ENCODE measurements at regions not wholly inside any gene's neighbourhood (a gene's known extent, or its start where the extent isn't known, plus 50 kb on each side); places are given as distances from the start of the nearest gene placed in this dataset.

DNA sequence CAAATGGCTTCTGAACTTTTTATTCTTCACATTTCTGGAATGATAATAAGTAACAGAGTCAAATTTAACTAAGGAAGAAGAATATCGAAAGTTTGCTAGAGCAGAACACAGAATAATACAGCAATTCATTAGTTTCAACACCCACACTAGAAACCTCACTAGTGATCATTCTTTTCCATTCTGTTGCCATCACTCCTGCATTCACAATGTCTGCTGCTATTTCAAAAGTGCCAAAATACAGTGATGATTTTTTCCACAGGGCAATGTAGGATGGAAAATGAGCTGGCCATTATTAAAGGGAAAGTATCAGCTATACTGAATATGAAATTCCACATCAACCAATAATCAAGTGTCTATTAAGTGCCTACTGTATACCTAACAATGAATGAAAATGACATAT is 186.7 kb downstream of the USP46 start:
- Histone ChIP-seq H3K4me3 (ENCODE audit: low read depth in 1 of 2, low read length in 2 of 2) (no peak overlapping the region), H3K9me3 (ENCODE audit: insufficient read depth, low read length, severe bottlenecking) (no peaks in the 10 kb centered on the region), H3K9ac (ENCODE audit: low read depth, low read length) (no peak overlapping the region), H3K27ac (ENCODE audit: low read length) (no peak overlapping the region), H2AFZ (ENCODE audit: low read depth, low read length) (no peak overlapping the region), H3K4me1 (ENCODE audit: insufficient read depth, low read length) (no peaks in the 10 kb centered on the region), H4K20me1 (ENCODE audit: insufficient read depth, low read length) (no peaks in the 10 kb centered on the region), H3K79me2 (ENCODE audit: insufficient read depth, low read length) (no peaks in the 10 kb centered on the region), H3K27me3 (ENCODE audit: insufficient read depth, low read length, poor library complexity) (no peaks in the 10 kb centered on the region), H3K36me3 (ENCODE audit: insufficient read depth, low read length) (no peaks in the 10 kb centered on the region), H3K4me2 (ENCODE audit: insufficient read depth, low read length) (no peak overlapping the region)
- DNase-seq (no peak), ATAC-seq (ENCODE audit: insufficient read depth, low read depth) (no peak)
- TF ChIP-seq, protein P1, sequence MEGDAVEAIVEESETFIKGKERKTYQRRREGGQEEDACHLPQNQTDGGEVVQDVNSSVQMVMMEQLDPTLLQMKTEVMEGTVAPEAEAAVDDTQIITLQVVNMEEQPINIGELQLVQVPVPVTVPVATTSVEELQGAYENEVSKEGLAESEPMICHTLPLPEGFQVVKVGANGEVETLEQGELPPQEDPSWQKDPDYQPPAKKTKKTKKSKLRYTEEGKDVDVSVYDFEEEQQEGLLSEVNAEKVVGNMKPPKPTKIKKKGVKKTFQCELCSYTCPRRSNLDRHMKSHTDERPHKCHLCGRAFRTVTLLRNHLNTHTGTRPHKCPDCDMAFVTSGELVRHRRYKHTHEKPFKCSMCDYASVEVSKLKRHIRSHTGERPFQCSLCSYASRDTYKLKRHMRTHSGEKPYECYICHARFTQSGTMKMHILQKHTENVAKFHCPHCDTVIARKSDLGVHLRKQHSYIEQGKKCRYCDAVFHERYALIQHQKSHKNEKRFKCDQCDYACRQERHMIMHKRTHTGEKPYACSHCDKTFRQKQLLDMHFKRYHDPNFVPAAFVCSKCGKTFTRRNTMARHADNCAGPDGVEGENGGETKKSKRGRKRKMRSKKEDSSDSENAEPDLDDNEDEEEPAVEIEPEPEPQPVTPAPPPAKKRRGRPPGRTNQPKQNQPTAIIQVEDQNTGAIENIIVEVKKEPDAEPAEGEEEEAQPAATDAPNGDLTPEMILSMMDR (IDR thresholded peaks at IDR 0.05; ENCODE audit: borderline replicate concordance, extremely low read depth, low read length, poor library complexity, severe bottlenecking) = no peak
- TF ChIP-seq EZH2 (IDR thresholded peaks at IDR 0.05; ENCODE audit: borderline replicate concordance, low read depth, low read length, severe bottlenecking) = no peak

DNA sequence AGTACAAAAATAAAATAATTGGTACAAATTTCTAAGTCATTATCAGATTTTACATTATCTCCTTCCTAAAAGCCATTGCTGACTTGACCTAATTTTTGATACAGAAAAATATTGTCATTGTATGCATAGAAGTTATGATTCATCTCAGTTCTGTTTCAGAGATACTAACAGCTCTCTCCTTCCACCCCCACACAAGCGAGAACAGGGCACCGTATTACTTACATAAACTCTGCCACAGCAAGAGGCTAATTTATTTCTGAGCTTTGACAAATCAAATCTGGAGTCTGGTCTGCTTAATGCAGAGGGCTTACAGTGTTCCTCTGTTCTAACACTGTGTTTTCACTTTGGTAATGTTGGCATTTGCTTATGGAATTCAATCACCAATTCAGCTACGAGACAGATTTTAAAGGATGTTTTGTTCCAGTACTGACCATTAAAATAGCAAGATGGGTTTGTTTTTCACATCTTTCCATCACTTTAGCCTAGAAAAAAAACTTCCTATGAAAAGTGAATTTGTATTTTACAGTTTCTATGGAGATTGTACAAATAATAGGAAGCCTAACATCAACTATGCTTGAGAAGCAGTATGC is 181.8 kb downstream of the USP46 start:
- no peak for DNase-seq

DNA sequence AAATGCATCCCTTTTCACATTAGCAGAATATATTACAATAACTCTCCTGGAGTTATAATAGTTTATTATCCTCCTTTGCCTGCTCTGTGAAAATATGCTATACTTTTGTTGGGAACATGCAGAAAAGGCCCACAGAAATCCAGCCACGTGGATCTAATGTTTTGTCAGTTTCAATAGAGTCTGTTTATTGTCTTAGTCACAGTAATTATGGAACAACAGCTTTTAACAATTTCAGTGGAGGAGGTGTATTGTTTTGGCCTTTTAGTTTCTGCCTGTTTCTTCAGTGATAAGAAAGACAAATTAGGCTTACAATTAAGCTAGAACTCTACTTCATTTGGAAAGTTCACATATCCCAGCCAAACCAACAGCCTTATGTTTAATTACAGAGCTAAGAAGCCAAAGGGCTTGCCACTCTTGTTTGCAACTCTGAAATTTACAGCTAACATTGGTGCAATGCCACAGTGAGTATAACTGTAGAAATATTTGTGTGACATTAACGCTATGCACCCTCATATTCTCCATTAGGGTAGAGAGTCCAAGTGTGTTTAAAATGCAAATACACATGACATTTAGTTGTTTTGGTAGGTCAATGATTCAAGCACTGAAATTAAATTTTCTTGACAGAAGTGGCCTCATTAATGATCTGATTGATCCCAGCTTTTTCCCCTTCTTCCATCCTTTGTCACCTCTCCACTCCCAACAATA is 175.8 kb downstream of the USP46 start:
- no peak for TF ChIP-seq EZH2 (IDR thresholded peaks at IDR 0.05; ENCODE audit: borderline replicate concordance, low read depth, low read length, severe bottlenecking)
- TF ChIP-seq, protein P1 (IDR thresholded peaks at IDR 0.05; ENCODE audit: borderline replicate concordance, extremely low read depth, low read length, poor library complexity, severe bottlenecking) = no peak
- Histone ChIP-seq H3K27ac (ENCODE audit: low read length) (no peak overlapping the region), H3K4me1 (ENCODE audit: insufficient read depth, low read length) (no peaks in the 10 kb centered on the region), H4K20me1 (ENCODE audit: insufficient read depth, low read length) (no peaks in the 10 kb centered on the region), H3K9me3 (ENCODE audit: insufficient read depth, low read length, severe bottlenecking) (no peaks in the 10 kb centered on the region), H3K27me3 (ENCODE audit: insufficient read depth, low read length, poor library complexity) (no peaks in the 10 kb centered on the region), H3K36me3 (ENCODE audit: insufficient read depth, low read length) (no peaks in the 10 kb centered on the region), H3K4me2 (ENCODE audit: insufficient read depth, low read length) (no peak overlapping the region), H3K9ac (ENCODE audit: low read depth, low read length) (no peak overlapping the region), H2AFZ (ENCODE audit: low read depth, low read length) (no peak overlapping the region), H3K79me2 (ENCODE audit: insufficient read depth, low read length) (no peaks in the 10 kb centered on the region), H3K4me3 (ENCODE audit: low read depth in 1 of 2, low read length in 2 of 2) (no peak overlapping the region)
- DNase-seq = no peak
- no peak for ATAC-seq (ENCODE audit: insufficient read depth, low read depth)

More for the DNA sequence above, 181.8 kb downstream of the USP46 start:
- H3K79me2 ChIP-seq (ENCODE audit: insufficient read depth, low read length) = no peaks in the 10 kb centered on the region
- no peak overlapping the region for H3K4me2 ChIP-seq (ENCODE audit: insufficient read depth, low read length)
- no peak overlapping the region for H3K4me3 ChIP-seq (ENCODE audit: low read depth in 1 of 2, low read length in 2 of 2)
- no peaks in the 10 kb centered on the region for H4K20me1 ChIP-seq (ENCODE audit: insufficient read depth, low read length)
- no peak for TF ChIP-seq EZH2 (IDR thresholded peaks at IDR 0.05; ENCODE audit: borderline replicate concordance, low read depth, low read length, severe bottlenecking)
- TF ChIP-seq, protein P1 (IDR thresholded peaks at IDR 0.05; ENCODE audit: borderline replicate concordance, extremely low read depth, low read length, poor library complexity, severe bottlenecking) = no peak
- H3K27ac ChIP-seq (ENCODE audit: low read length) = no peak overlapping the region
- no peak overlapping the region for H3K9ac ChIP-seq (ENCODE audit: low read depth, low read length)
- H3K36me3 ChIP-seq (ENCODE audit: insufficient read depth, low read length) = no peaks in the 10 kb centered on the region
- ATAC-seq (ENCODE audit: insufficient read depth, low read depth) = no peak
- H2AFZ ChIP-seq (ENCODE audit: low read depth, low read length) = no peak overlapping the region
- H3K27me3 ChIP-seq (ENCODE audit: insufficient read depth, low read length, poor library complexity) = no peaks in the 10 kb centered on the region
- H3K9me3 ChIP-seq (ENCODE audit: insufficient read depth, low read length, severe bottlenecking) = no peaks in the 10 kb centered on the region
- no peaks in the 10 kb centered on the region for H3K4me1 ChIP-seq (ENCODE audit: insufficient read depth, low read length)

Data from DND-41 (cell line).